T-cell (primary cell): ENCODE measurements at regions not wholly inside any gene's neighbourhood (a gene's known extent, or its start where the extent isn't known, plus 50 kb on each side); places are given as distances from the start of the nearest gene placed in this dataset.
"Not testable (repeated sequence)": the region's sequence is repeated elsewhere in the genome, so short reads cannot be mapped to it uniquely, and the experiment has no call there.

Source experiments
- ATAC-seq, 4 experiments: fragments of 200-7000 bp in 3 of 4; fragments of 150-1000 bp in 1 of 4; cut with Tn5 transposase; replicated peaks in 1 of 4; 1 replicate in 3 of 4; 2 replicates in 1 of 4; pipeline ENCODE4 v1.10.0; 2021; ENCODE audit warnings: moderate library complexity in 3 of 4, mild to moderate bottlenecking in 2 of 4, moderate number of reproducible peaks in 1 of 4
- CTCF ChIA-PET, 2 donors: fragments of 300-600 bp; sonication (Branson Sonifier 250); formaldehyde crosslinking; loops; one replicate each; lab custom pipeline; 2022; ENCODE audit warnings: antibody characterized with exemption in 2 of 2; lab: Charles Lee
- POLR2A ChIA-PET, 2 donors: fragments of 300-600 bp; sonication (Branson Sonifier 250); formaldehyde crosslinking; loops; one replicate each; lab custom pipeline; 2022; ENCODE audit warnings: antibody characterized with exemption in 2 of 2; lab: Charles Lee
- DNase-seq, 35 experiments: peaks; one replicate each; pipeline versions ENCODE4 v3.0.0 to v3.0.0-alpha.2; 2013 to 2023
- H3K27ac ChIP-seq: one replicate; pipeline ENCODE4 v1.5.1; 2013; ENCODE audit warnings: low read length
- H3K27me3 ChIP-seq, 2 experiments: replicated peaks in 1 of 2; 1 replicate in 1 of 2; 2 replicates in 1 of 2; pipeline versions ENCODE4 v1.6.1 to v1.7.0; 2013; ENCODE audit warnings: low read length in 1 of 2, mixed read lengths in 1 of 2; ENCODE audit not compliant: control insufficient read depth in 2 of 2, insufficient read depth in 2 of 2; ENCODE audit errors: extremely low read depth in 1 of 2
- H3K36me3 ChIP-seq, 2 donors: 1 replicate in 1 of 2; 2 replicates in 1 of 2; pipeline versions ENCODE4 v1.6.1 to v1.7.0; 2013; ENCODE audit warnings: low read length in 1 of 2; ENCODE audit not compliant: control insufficient read depth in 2 of 2, insufficient read depth in 1 of 2; ENCODE audit errors: extremely low read depth in 1 of 2
- H3K4me1 ChIP-seq, 2 experiments: 1 replicate in 1 of 2; 2 replicates in 1 of 2; pipeline versions ENCODE4 v1.6.1 to v1.7.0; 2013; ENCODE audit warnings: low read length in 2 of 2, mixed read lengths in 1 of 2; ENCODE audit not compliant: insufficient read depth in 2 of 2, control insufficient read depth in 1 of 2; ENCODE audit errors: extremely low read depth in 1 of 2
- H3K4me3 ChIP-seq, 2 donors: 1 replicate in 1 of 2; 2 replicates in 1 of 2; pipeline versions ENCODE4 v1.5.1 to v1.7.0; 2013; ENCODE audit warnings: mild to moderate bottlenecking in 2 of 2, low read length in 1 of 2, moderate library complexity in 1 of 2; ENCODE audit not compliant: control insufficient read depth in 1 of 2; ENCODE audit errors: extremely low read depth in 1 of 2
- H3K9me3 ChIP-seq: 2 replicates; pipeline ENCODE4 v1.7.0; 2013
- H3K27ac Mint-ChIP-seq, 2 donors: one replicate each; pipeline ENCODE4 v1.8.0; 2020 to 2021; ENCODE audit warnings: mild to moderate bottlenecking in 2 of 2, mixed read lengths in 2 of 2
- H3K27me3 Mint-ChIP-seq, 2 donors: one replicate each; pipeline ENCODE4 v1.8.0; 2021 to 2022; ENCODE audit warnings: mixed read lengths in 2 of 2
- H3K36me3 Mint-ChIP-seq: one replicate; pipeline ENCODE4 v1.8.0; 2021; ENCODE audit warnings: mixed read lengths
- H3K4me1 Mint-ChIP-seq, 3 donors: one replicate each; pipeline ENCODE4 v1.8.0; 2020 to 2022; ENCODE audit warnings: mixed read lengths in 3 of 3, mild to moderate bottlenecking in 1 of 3
- H3K4me3 Mint-ChIP-seq, 3 donors: one replicate each; pipeline ENCODE4 v1.8.0; 2020 to 2022; ENCODE audit warnings: mild to moderate bottlenecking in 3 of 3, mixed read lengths in 3 of 3, moderate library complexity in 3 of 3
- H3K9me3 Mint-ChIP-seq, 3 donors: one replicate each; pipeline ENCODE4 v1.8.0; 2020 to 2022; ENCODE audit warnings: mixed read lengths in 3 of 3
- WGBS: methylation state at CpG from one replicate; pipeline ENCODE4 v1.1.5; 2013; ENCODE audit warnings: missing lambda C conversion rate; ENCODE audit not compliant: insufficient coverage; 5-methylcytosine and 5-hydroxymethylcytosine counted together

- Mint-ChIP-seq H3K9me3 (no peaks in the 10 kb centered on the region), H3K4me1 (no peaks in the 10 kb centered on the region), H3K27ac (no peak overlapping the region), H3K36me3 (no peaks in the 10 kb centered on the region), H3K27me3 (peaks cover 3 to 25% of the 10 kb centered on the region in 2 donors), H3K4me3 (no peak overlapping the region)
- Histone ChIP-seq H3K27ac (no peak overlapping the region), H3K36me3 (no peaks in the 10 kb centered on the region), H3K27me3 (peaks cover 0 to 11% of the 10 kb centered on the region in 2 experiments), H3K9me3 (no peaks in the 10 kb centered on the region), H3K4me3 (no peak overlapping the region), H3K4me1 (no peaks in the 10 kb centered on the region)
- ChIA-PET POLR2A (no interaction called here), CTCF (no interaction called here)
- 80% methylated on average over 13 of the region's 13 CpGs for WGBS
- no peak for ATAC-seq
- DNase-seq: no peak
Observed at GRCh38 chr20:47907031-47907675, 121.9 kb upstream of the SULF2 start.

- POLR2A ChIA-PET: no interaction called here
Observed at GRCh38 chr20:47906348-47906660, 121.0 kb upstream of the SULF2 start.

GRCh38 chr20:47905628-47906347 lies 120.5 kb upstream of the SULF2 start:
- ATAC-seq: no peak
- no peaks in the 10 kb centered on the region for H3K4me1 Mint-ChIP-seq
- Histone ChIP-seq H3K27me3 (peaks cover 0 to 11% of the 10 kb centered on the region in 2 experiments), H3K9me3 (no peaks in the 10 kb centered on the region), H3K36me3 (no peaks in the 10 kb centered on the region), H3K27ac (no peak overlapping the region), H3K4me1 (no peaks in the 10 kb centered on the region), H3K4me3 (no peak overlapping the region)
- no peak for DNase-seq
- H3K27me3 Mint-ChIP-seq: peaks cover 0 to 17% of the 10 kb centered on the region in 2 donors
- H3K9me3 Mint-ChIP-seq: no peaks in the 10 kb centered on the region
- ChIA-PET POLR2A (no interaction called here), CTCF (no interaction called here)
- H3K4me3 Mint-ChIP-seq: no peak overlapping the region
- H3K27ac Mint-ChIP-seq: no peak overlapping the region
- WGBS: 67% methylated on average over 1 of the region's 18 CpGs
- no peaks in the 10 kb centered on the region for H3K36me3 Mint-ChIP-seq

More at GRCh38 chr20:47906348-47906660, 121.0 kb upstream of the SULF2 start:
- H3K36me3 Mint-ChIP-seq: no peaks in the 10 kb centered on the region
- Histone ChIP-seq H3K36me3 (no peaks in the 10 kb centered on the region), H3K27ac (no peak overlapping the region), H3K4me1 (no peaks in the 10 kb centered on the region), H3K4me3 (no peak overlapping the region), H3K27me3 (peaks cover 0 to 11% of the 10 kb centered on the region in 2 experiments), H3K9me3 (no peaks in the 10 kb centered on the region)
- H3K4me3 Mint-ChIP-seq: no peak overlapping the region
- DNase-seq (no peak), ATAC-seq (no peak)
- CTCF ChIA-PET: no interaction called here
- H3K9me3 Mint-ChIP-seq: no peaks in the 10 kb centered on the region
- no peak overlapping the region for H3K27ac Mint-ChIP-seq
- peaks cover 0 to 20% of the 10 kb centered on the region in 2 donors for H3K27me3 Mint-ChIP-seq
- no peaks in the 10 kb centered on the region for H3K4me1 Mint-ChIP-seq
- WGBS: 88% methylated on average over 7 of the region's 12 CpGs

- H3K27ac Mint-ChIP-seq, DNase-seq, H3K4me1 ChIP-seq, CTCF ChIA-PET, POLR2A ChIA-PET, H3K27me3 ChIP-seq, H3K36me3 Mint-ChIP-seq, H3K4me3 ChIP-seq, H3K4me3 Mint-ChIP-seq, H3K27ac ChIP-seq, H3K9me3 Mint-ChIP-seq, H3K4me1 Mint-ChIP-seq, H3K36me3 ChIP-seq, ATAC-seq, H3K27me3 Mint-ChIP-seq, H3K9me3 ChIP-seq: not testable (repeated sequence)
- no CpG with 5 or more reads among the region's 3 CpGs for WGBS
Observed at GRCh38 chr20:47903009-47903408, 117.7 kb upstream of the SULF2 start.

GRCh38 chr20:47899313-47899712 lies 114.0 kb upstream of the SULF2 start:
- CTCF ChIA-PET, H3K4me1 Mint-ChIP-seq, H3K27me3 Mint-ChIP-seq, DNase-seq, H3K4me3 ChIP-seq, H3K27me3 ChIP-seq, H3K27ac Mint-ChIP-seq, H3K4me1 ChIP-seq, H3K4me3 Mint-ChIP-seq, H3K9me3 Mint-ChIP-seq, POLR2A ChIA-PET, H3K36me3 Mint-ChIP-seq, H3K9me3 ChIP-seq, H3K36me3 ChIP-seq, H3K27ac ChIP-seq, ATAC-seq: not testable (repeated sequence)
- WGBS: no CpG with 5 or more reads among the region's 7 CpGs

- CTCF ChIA-PET: no interaction called here
- whole genome bisulfite sequencing: 70% methylated on average over 11 of the region's 11 CpGs
Observed at GRCh38 chr20:47897461-47897860, 112.2 kb upstream of the SULF2 start.

More at GRCh38 chr20:47897461-47897860, 112.2 kb upstream of the SULF2 start:
- no peak overlapping the region for H3K4me3 ChIP-seq
- no peaks in the 10 kb centered on the region for H3K27me3 ChIP-seq
- H3K9me3 ChIP-seq: no peaks in the 10 kb centered on the region
- Mint-ChIP-seq H3K27me3 (peaks cover 0 to 3% of the 10 kb centered on the region in 2 donors), H3K27ac (no peak overlapping the region), H3K9me3 (no peaks in the 10 kb centered on the region), H3K4me1 (no peaks in the 10 kb centered on the region), H3K4me3 (no peak overlapping the region), H3K36me3 (no peaks in the 10 kb centered on the region)
- POLR2A ChIA-PET: no interaction called here
- H3K4me1 ChIP-seq: no peaks in the 10 kb centered on the region
- H3K27ac ChIP-seq: no peak overlapping the region
- ATAC-seq (no peak), DNase-seq (no peak)
- no peaks in the 10 kb centered on the region for H3K36me3 ChIP-seq
